HG03442 (cell line): ENCODE measurements at regions not wholly inside any gene's neighbourhood (a gene's known extent, or its start where the extent isn't known, plus 50 kb on each side); places are given as distances from the start of the nearest gene placed in this dataset.

Experiments
- ATAC-seq: cut with Tn5 transposase; IDR thresholded peaks from one replicate; pipeline ENCODE4 v1.9.1; 2021; ENCODE audit warnings: mild to moderate bottlenecking, moderate library complexity; ENCODE audit not compliant: unreplicated experiment

DNA sequence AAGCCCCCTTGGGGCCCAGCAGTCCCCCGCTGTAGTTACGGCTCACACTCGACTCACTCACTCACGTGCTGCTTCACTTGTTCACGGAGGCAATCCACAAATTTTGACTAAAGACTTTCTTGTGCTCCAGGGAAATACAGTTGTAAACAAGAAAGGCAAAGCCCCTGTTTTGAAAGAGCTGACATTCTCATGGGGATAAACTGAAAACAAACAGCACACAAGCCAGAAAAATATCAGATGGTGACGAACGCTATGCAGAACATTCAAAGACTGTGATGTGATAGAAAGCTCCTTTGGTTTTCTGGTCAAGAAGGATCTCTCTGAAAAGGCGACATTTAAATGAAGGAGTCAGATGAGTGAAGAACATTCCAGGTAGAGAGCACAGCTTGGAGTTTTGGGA lies 385.3 kb upstream of the SMIM21 start:
- ATAC-seq, result no peak

GRCh38 chr18:75810961-75811551 lies 383.6 kb upstream of the SMIM21 start:
- no peak for ATAC-seq

DNA sequence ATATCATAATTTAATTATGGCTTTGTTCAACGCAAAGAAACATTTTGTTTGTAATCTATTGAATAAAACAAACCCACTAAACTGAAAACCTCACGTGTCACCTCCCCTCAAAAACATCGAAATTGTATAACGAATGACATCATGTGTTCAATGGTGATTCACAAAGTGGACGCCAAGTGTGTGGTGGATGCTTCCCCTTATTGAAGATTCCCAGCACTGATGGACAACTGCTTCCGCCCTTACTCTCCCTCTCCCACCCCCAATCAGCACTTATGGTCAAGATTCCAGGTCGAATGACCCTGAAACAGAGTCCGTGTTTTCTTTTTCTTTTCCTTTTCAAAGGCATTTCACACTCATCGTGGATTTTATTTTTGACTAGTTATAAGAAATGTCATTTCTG lies 383.0 kb upstream of the SMIM21 start:
- ATAC-seq, result no peak

DNA sequence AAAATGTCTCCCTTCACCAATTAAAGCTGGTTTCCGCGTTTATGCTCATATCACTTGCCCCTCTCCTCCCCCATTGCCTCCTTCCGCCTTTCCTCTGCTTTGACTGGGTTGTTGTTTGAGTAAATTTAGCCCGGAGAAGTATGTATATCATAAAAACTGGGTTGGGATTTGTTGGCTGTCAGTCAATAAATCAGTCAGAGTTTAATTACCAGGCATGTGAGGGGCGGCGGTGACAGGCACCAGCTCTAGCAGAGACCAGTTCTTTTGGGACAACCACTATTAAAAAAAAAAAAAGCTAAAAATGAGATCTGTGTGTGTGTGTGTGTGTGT lies 382.4 kb upstream of the SMIM21 start:
- ATAC-seq, result no peak

GRCh38 chr18:75809151-75809925 lies 381.8 kb upstream of the SMIM21 start:
- ATAC-seq, result no peak

GRCh38 chr18:75805265-75805664 lies 377.8 kb upstream of the SMIM21 start:
- no peak for ATAC-seq

GRCh38 chr18:75802681-75803080 lies 375.2 kb upstream of the SMIM21 start:
- ATAC-seq, result no peak

GRCh38 chr18:75801178-75801577 lies 373.7 kb upstream of the SMIM21 start:
- no peak for ATAC-seq

DNA sequence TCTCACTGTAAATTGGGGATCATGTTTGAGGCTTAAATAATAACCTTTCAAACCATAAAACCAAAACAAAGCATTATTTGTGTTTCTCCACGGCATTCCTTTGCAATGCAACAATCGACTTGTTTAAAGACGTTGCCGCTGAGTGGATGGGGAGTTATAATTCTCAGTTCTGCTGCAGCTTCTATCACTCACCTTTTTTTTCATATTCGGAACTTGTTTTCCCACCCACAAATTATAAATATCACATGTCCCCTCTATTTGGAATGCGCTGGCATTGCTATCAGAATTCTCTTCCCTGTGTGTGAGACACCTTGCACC lies 372.8 kb upstream of the SMIM21 start:
- ATAC-seq, result no peak

GRCh38 chr18:75799449-75800330 lies 372.2 kb upstream of the SMIM21 start:
- ATAC-seq, result no peak

- no peak for ATAC-seq
Measured at GRCh38 chr18:75797046-75797445, 369.5 kb upstream of the SMIM21 start.

GRCh38 chr18:75790796-75791195 lies 363.3 kb upstream of the SMIM21 start:
- no peak for ATAC-seq

DNA sequence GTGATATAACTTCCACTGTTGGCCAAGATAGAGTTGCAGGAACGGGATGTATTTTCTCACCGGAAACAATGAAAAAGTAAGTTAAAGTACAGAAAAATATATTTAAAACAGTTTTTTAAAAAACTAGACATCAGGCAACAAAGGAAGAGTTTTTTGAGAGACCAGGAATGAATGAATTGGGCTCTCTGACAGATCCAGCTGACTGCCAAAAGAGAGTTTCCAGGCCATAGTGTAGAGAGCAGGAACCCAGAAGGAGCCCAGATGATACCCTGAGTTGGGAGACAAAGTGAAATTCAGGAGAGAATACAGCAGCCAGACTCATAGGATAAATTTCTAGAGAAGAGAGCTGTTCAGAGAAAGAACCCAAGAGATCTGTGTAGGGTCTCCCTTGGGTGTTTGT lies 362.6 kb upstream of the SMIM21 start:
- no peak for ATAC-seq

DNA sequence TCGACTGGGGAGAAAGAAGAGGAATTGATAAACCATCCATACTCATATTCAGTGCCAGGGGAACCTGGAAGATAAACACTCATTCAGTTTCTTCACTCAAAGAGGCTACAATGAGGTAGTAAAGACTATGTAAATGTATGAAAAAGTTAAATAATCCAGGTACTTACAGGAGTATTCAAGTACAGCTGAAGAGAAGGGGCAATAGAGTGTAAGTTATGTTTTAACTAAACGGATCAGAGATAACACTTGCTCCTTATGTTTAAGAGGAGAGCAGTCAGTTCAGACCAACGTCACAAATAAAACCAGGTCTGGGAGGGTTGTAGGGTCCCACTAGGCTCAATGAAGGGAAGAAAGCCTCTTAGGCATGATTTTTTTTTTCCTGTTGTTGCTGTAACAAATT lies 358.3 kb upstream of the SMIM21 start:
- ATAC-seq, result no peak

DNA sequence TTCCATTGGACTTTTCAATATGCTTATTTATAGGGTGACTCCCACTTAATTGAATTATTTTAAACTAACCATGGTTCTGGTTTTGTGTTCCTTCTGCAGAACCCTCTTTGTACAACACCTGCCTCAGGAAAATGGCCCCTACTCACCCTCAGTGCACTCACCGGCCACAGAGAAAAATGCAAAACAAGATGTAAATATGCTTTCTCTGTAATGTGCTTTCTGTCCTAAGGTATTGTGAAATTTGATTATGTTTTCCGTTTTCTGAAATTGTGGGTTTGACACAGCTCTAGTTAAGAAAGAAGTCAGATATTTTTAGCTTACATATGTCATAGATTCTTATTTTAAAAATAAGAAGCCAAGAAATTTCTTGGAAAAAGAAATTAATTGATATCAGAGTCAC lies 357.7 kb upstream of the SMIM21 start:
- ATAC-seq, result no peak

GRCh38 chr18:75784390-75784789 lies 356.9 kb upstream of the SMIM21 start:
- no peak for ATAC-seq

GRCh38 chr18:75783566-75784281 lies 356.2 kb upstream of the SMIM21 start:
- no peak for ATAC-seq

- no peak for ATAC-seq
Measured at GRCh38 chr18:75782826-75783225, 355.3 kb upstream of the SMIM21 start.

DNA sequence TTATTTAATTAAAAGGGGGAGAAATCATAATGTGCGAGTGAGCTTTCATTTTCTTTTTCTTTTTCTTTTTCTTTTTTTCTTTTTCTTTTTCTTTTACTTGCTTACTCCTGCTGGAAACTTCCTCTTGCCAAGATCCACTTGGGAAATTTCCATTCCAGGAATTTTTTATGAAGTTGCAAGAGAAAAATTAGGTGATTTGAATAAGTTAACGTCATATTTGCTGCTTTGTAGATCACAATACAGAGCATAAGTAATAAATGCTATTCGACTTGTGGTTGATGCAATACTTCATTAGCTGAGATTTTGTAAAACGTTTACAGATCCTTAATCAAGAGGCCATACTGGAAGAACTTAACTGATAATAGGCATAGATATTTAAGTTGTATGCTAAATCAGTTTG lies 354.7 kb upstream of the SMIM21 start:
- ATAC-seq, result no peak

- no peak for ATAC-seq
Measured at GRCh38 chr18:75779910-75780309, 352.4 kb upstream of the SMIM21 start.

- no peak for ATAC-seq
Measured at GRCh38 chr18:75779450-75779849, 351.9 kb upstream of the SMIM21 start.
